GM23338 (cell line): ENCODE measurements at regions not wholly inside any gene's neighbourhood (a gene's known extent, or its start where the extent isn't known, plus 50 kb on each side); places are given as distances from the start of the nearest gene placed in this dataset.

Source experiments
- ATAC-seq: fragments of 200-7000 bp; cut with Tn5 transposase; 3 replicates; pipeline ENCODE4 v1.9.1; 2020
- DNase-seq: peaks from one replicate; pipeline ENCODE4 v3.0.0-alpha.2; 2015; ENCODE audit warnings: low spot score
- H2AFZ ChIP-seq: fragments of 200-600 bp; sonication (generic); 2 replicates; pipeline ENCODE4 v1.8.0; 2016; ENCODE audit warnings: antibody characterized with exemption, mild to moderate bottlenecking, moderate library complexity
- H3F3A ChIP-seq: fragments of 200-600 bp; sonication (generic); replicated peaks from 2 replicates; pipeline ENCODE4 v1.8.0; 2017; ENCODE audit warnings: antibody characterized with exemption, mixed run types, low read depth
- H3K27ac ChIP-seq: fragments of 200-600 bp; sonication (generic); 2 replicates; pipeline ENCODE4 v1.6.1; 2016; ENCODE audit warnings: low read depth
- H3K27me3 ChIP-seq: fragments of 200-600 bp; sonication (generic); 2 replicates; pipeline ENCODE4 v1.8.0; 2016; ENCODE audit warnings: mild to moderate bottlenecking, mixed run types, moderate library complexity; ENCODE audit not compliant: insufficient read depth
- H3K36me3 ChIP-seq: fragments of 200-600 bp; sonication (generic); 2 replicates; pipeline ENCODE4 v1.8.0; 2016; ENCODE audit warnings: mild to moderate bottlenecking; ENCODE audit not compliant: insufficient read depth
- H3K4me1 ChIP-seq: fragments of 200-600 bp; sonication (generic); 2 replicates; pipeline ENCODE4 v1.8.0; 2016; ENCODE audit warnings: mild to moderate bottlenecking, moderate library complexity; ENCODE audit not compliant: insufficient read depth
- H3K4me2 ChIP-seq: fragments of 200-600 bp; sonication (generic); 2 replicates; pipeline ENCODE4 v1.7.1; 2017; ENCODE audit warnings: mixed run types
- H3K4me3 ChIP-seq: fragments of 200-600 bp; sonication (generic); 2 replicates; pipeline ENCODE4 v1.6.1; 2016; ENCODE audit warnings: mixed run types
- H3K79me2 ChIP-seq: fragments of 200-600 bp; sonication (generic); replicated peaks from 2 replicates; pipeline ENCODE4 v1.8.0; 2017; ENCODE audit warnings: mild to moderate bottlenecking; ENCODE audit not compliant: insufficient read depth
- H3K9me2 ChIP-seq: fragments of 200-600 bp; sonication (generic); 2 replicates; pipeline ENCODE4 v1.8.0; 2017; ENCODE audit not compliant: insufficient read depth
- H4K20me1 ChIP-seq: fragments of 200-600 bp; sonication (generic); replicated peaks from 2 replicates; pipeline ENCODE4 v1.8.0; 2017; ENCODE audit warnings: mild to moderate bottlenecking; ENCODE audit not compliant: insufficient read depth
- H3K27ac Mint-ChIP-seq: 2 replicates; pipeline ENCODE4 v1.8.0; 2020; ENCODE audit warnings: inconsistent platforms, mild to moderate bottlenecking, moderate library complexity, mixed read lengths
- H3K27me3 Mint-ChIP-seq: 3 replicates; pipeline ENCODE4 v1.8.0; 2022; ENCODE audit warnings: low read depth, mild to moderate bottlenecking, moderate library complexity, mixed read lengths, inconsistent platforms; ENCODE audit not compliant: insufficient read depth, poor library complexity
- H3K36me3 Mint-ChIP-seq: 3 replicates; pipeline ENCODE4 v1.8.0; 2021; ENCODE audit warnings: low read depth, mild to moderate bottlenecking, inconsistent platforms, moderate library complexity, mixed read lengths
- H3K4me1 Mint-ChIP-seq: 3 replicates; pipeline ENCODE4 v1.8.0; 2020; ENCODE audit warnings: mild to moderate bottlenecking, inconsistent platforms, mixed read lengths
- H3K4me3 Mint-ChIP-seq: 3 replicates; pipeline ENCODE4 v1.8.0; 2021; ENCODE audit warnings: moderate library complexity, mild to moderate bottlenecking, inconsistent platforms, mixed read lengths
- H3K9me3 Mint-ChIP-seq: 3 replicates; pipeline ENCODE4 v1.8.0; 2020; ENCODE audit warnings: moderate library complexity, mild to moderate bottlenecking, inconsistent platforms, mixed read lengths
- CREB1 ChIP-seq: fragments of 250-450 bp; sonication (Bioruptor Pico); IDR thresholded peaks from 2 replicates; pipeline ENCODE4 v1.5.0; 2020; ENCODE audit warnings: low read depth, mild to moderate bottlenecking, moderate library complexity
- CTCF ChIP-seq, 2 experiments: fragments of 200-600 bp in 1 of 2; sonication (generic) in 1 of 2; conservative IDR thresholded peaks; 2 replicates each; pipeline versions ENCODE4 v1.5.1 to v1.6.1; 2016 to 2017; ENCODE audit warnings: antibody characterized with exemption in 2 of 2, low read depth in 2 of 2, mild to moderate bottlenecking in 2 of 2, moderate library complexity in 1 of 2
- ETS1 ChIP-seq: IDR thresholded peaks from 2 replicates; pipeline ENCODE4 v1.6.1; 2016; ENCODE audit warnings: antibody characterized with exemption
- EZH2 ChIP-seq: fragments of 200-600 bp; sonication (generic); IDR thresholded peaks from one replicate; pipeline ENCODE4 v1.8.0; 2017; ENCODE audit warnings: antibody characterized with exemption, mild to moderate bottlenecking, low read depth; ENCODE audit not compliant: unreplicated experiment
- JUNB ChIP-seq: IDR thresholded peaks from one replicate; pipeline ENCODE4 v1.6.1; 2016; ENCODE audit warnings: antibody characterized with exemption; ENCODE audit not compliant: unreplicated experiment
- NANOG ChIP-seq: IDR thresholded peaks from 2 replicates; pipeline ENCODE4 v1.6.1; 2016; ENCODE audit warnings: antibody characterized with exemption, borderline replicate concordance
- POLR2AphosphoS5 ChIP-seq: IDR thresholded peaks from 2 replicates; pipeline ENCODE4 v1.6.1; 2016; ENCODE audit warnings: antibody characterized with exemption, low read depth
- REST ChIP-seq: IDR thresholded peaks from one replicate; pipeline ENCODE4 v1.6.1; 2018; ENCODE audit warnings: antibody characterized with exemption; ENCODE audit not compliant: unreplicated experiment
- STAT1 ChIP-seq: IDR thresholded peaks from one replicate; pipeline ENCODE4 v1.6.1; 2016; ENCODE audit warnings: antibody characterized with exemption; ENCODE audit not compliant: unreplicated experiment
- ZNF114 ChIP-seq: fragments of 250-450 bp; sonication (Bioruptor Pico); IDR thresholded peaks from 2 replicates; pipeline ENCODE4 v1.5.0; 2020; ENCODE audit warnings: mild to moderate bottlenecking, moderate library complexity
- ZNF331 ChIP-seq: fragments of 250-450 bp; sonication (Bioruptor Pico); IDR thresholded peaks from 2 replicates; pipeline ENCODE4 v1.5.0; 2020; ENCODE audit warnings: low read depth, mild to moderate bottlenecking, moderate library complexity
- ZNF462 ChIP-seq: fragments of 250-450 bp; sonication (Bioruptor Pico); IDR thresholded peaks from 2 replicates; pipeline ENCODE4 v1.5.0; 2020; ENCODE audit warnings: mild to moderate bottlenecking, moderate library complexity

GRCh38 chr2:46844034-46844433 lies 71.6 kb downstream of the MCFD2 start (continued):
- no peak for TF ChIP-seq CTCF (conservative IDR thresholded peaks at IDR 0.05; ENCODE audit: low read depth in 2 of 2)

- Mint-ChIP-seq H3K4me3 (no peak overlapping the region), H3K4me1 (peaks cover 2% of the 10 kb centered on the region), H3K27me3 (peaks cover under 1% of the 10 kb centered on the region), H3K27ac (no peak overlapping the region), H3K9me3 (no peaks in the 10 kb centered on the region), H3K36me3 (no peaks in the 10 kb centered on the region)
- no peaks in the 10 kb centered on the region for H3K4me1 ChIP-seq
- no peaks in the 10 kb centered on the region for H3F3A ChIP-seq
- H3K79me2 ChIP-seq, result no peaks in the 10 kb centered on the region
- no peak overlapping the region for H2AFZ ChIP-seq
- no peak overlapping the region for H3K4me2 ChIP-seq
- H3K36me3 ChIP-seq, result no peaks in the 10 kb centered on the region
- H3K9me2 ChIP-seq, result peaks cover 5% of the 10 kb centered on the region; the same call in 1 of the 2 replicates
- H3K27ac ChIP-seq, result no peak overlapping the region
- DNase-seq (no peak), ATAC-seq (no peak)
- no peak overlapping the region for H3K4me3 ChIP-seq
- H4K20me1 ChIP-seq, result no peaks in the 10 kb centered on the region
- no peaks in the 10 kb centered on the region for H3K27me3 ChIP-seq
- no peak for TF ChIP-seq JUNB
- no peak for TF ChIP-seq ETS1
- TF ChIP-seq ZNF462 (CRISPR knock-in tag), result no peak
- TF ChIP-seq REST, result no peak
- TF ChIP-seq STAT1, result no peak
- TF ChIP-seq ZNF331, result no peak
- no peak for TF ChIP-seq POLR2AphosphoS5
- TF ChIP-seq NANOG, result no peak
- no peak for TF ChIP-seq CREB1 (CRISPR knock-in tag)
- no peak for TF ChIP-seq ZNF114 (CRISPR knock-in tag)
- no peak for TF ChIP-seq EZH2
Observed at GRCh38 chr2:46843316-46843715, 72.3 kb downstream of the MCFD2 start.
